ENCODE measurements at regions not wholly inside any gene's neighbourhood (a gene's known extent, or its start where the extent isn't known, plus 50 kb on each side); places are given as distances from the start of the nearest gene placed in this dataset.

DNA sequence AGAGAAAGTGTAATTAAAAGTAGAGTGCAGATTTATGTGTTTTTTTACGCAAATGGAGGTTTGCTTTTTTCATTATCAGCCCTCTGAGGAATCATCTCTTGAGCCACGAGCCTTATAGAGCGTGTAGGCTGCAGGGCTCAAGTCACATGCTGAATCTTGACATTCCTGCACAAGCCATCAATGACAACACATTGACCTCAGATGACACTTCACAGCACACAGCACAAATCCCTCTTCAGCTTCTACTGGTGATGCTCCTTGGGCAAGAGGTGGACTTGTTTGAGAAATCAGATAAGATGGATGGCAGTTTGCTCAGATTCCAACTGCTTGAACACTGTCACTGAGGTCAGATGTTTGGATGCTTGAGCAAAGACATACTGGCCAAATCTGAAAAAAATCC, 250.6 kb downstream of the SNCA start:
- no peak for TF ChIP-seq POLR2AphosphoS5 (IDR thresholded peaks at IDR 0.05; ENCODE audit: low read depth, low read length)
- no peak for TF ChIP-seq PAX5 (IDR thresholded peaks at IDR 0.05; ENCODE audit: insufficient read depth, low read length, severe bottlenecking)
- no peak for TF ChIP-seq SPI1 (IDR thresholded peaks at IDR 0.05; ENCODE audit: low read depth, low read length)
- TF ChIP-seq POLR2A (IDR thresholded peaks at IDR 0.05; ENCODE audit: low read depth, low read length): no peak
- TF ChIP-seq POU2F2 (IDR thresholded peaks at IDR 0.05; ENCODE audit: low read depth, low read length): no peak
- TF ChIP-seq TAF1 (IDR thresholded peaks at IDR 0.05; ENCODE audit: low read depth, low read length): no peak
- FAIRE-seq (no peak), DNase-seq (ENCODE audit: insufficient read length, low spot score) (no peak)

DNA sequence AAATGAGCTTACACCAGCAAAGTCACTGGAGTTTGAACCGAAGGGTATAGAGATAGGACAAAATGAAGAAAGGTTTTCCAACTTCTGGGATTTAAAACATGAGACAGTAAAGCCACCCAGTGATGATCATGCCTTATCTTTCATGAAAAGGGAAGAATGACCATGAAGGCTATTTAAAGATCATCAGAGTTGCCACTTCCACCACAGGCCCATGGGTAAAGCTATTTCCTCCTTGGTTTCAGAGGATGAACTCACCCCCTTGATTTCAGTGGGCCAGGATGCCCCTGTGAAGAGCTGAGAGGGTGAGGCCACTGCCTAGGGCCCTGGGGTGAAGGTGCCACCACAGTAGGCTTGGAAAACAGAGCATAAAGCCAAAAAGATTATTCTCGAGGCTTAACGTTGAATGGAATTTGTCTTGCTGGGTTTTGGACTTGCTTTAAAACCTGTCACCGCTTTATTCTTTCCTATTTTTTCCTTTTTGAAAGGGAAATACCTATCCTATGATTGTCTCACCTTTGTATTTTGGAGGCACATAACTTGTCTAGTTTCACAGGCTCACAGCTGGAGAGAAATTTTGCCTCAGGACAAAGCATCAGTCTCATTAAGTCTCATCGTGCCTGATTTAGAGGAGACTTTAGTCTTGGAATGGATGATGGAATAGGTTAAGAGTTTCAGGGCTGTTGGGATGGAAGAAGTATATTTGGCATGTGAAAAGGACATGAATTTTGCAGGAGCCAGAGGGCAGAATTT, 254.0 kb downstream of the SNCA start:
- DNase-seq (ENCODE audit: insufficient read length, low spot score) (no peak), FAIRE-seq (no peak)
- no peak for TF ChIP-seq TAF1 (IDR thresholded peaks at IDR 0.05; ENCODE audit: low read depth, low read length)
- no peak for TF ChIP-seq PAX5 (IDR thresholded peaks at IDR 0.05; ENCODE audit: insufficient read depth, low read length, severe bottlenecking)
- no peak for TF ChIP-seq POLR2AphosphoS5 (IDR thresholded peaks at IDR 0.05; ENCODE audit: low read depth, low read length)
- no peak for TF ChIP-seq POLR2A (IDR thresholded peaks at IDR 0.05; ENCODE audit: low read depth, low read length)
- no peak for TF ChIP-seq POU2F2 (IDR thresholded peaks at IDR 0.05; ENCODE audit: low read depth, low read length)
- no peak for TF ChIP-seq SPI1 (IDR thresholded peaks at IDR 0.05; ENCODE audit: low read depth, low read length)

DNA sequence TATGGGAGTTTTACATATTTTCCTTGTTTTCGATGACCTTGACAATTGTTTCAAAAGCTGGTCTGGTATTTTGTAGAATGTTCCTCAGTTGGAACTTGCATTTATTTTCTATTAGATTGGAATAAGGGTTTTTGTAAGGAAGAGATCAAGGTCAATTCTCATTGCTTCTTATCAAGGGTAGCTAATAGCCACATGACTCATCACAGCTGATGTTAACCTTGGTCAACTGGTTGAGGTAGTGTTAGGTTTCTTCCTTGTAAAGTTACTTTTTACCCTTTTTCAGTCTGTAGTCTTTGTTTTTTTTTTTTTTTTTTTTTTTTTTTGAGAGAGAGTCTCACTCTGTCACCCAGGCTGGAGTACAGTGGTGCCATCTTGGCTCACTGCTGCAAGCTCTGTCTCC, 257.2 kb downstream of the SNCA start:
- DNase-seq (ENCODE audit: insufficient read length, low spot score) (no peak), FAIRE-seq (no peak)
- no peak for TF ChIP-seq POLR2AphosphoS5 (IDR thresholded peaks at IDR 0.05; ENCODE audit: low read depth, low read length)
- no peak for TF ChIP-seq PAX5 (IDR thresholded peaks at IDR 0.05; ENCODE audit: insufficient read depth, low read length, severe bottlenecking)
- TF ChIP-seq TAF1 (IDR thresholded peaks at IDR 0.05; ENCODE audit: low read depth, low read length): no peak
- TF ChIP-seq POU2F2 (IDR thresholded peaks at IDR 0.05; ENCODE audit: low read depth, low read length): no peak
- TF ChIP-seq POLR2A (IDR thresholded peaks at IDR 0.05; ENCODE audit: low read depth, low read length): no peak
- no peak for TF ChIP-seq SPI1 (IDR thresholded peaks at IDR 0.05; ENCODE audit: low read depth, low read length)

DNA sequence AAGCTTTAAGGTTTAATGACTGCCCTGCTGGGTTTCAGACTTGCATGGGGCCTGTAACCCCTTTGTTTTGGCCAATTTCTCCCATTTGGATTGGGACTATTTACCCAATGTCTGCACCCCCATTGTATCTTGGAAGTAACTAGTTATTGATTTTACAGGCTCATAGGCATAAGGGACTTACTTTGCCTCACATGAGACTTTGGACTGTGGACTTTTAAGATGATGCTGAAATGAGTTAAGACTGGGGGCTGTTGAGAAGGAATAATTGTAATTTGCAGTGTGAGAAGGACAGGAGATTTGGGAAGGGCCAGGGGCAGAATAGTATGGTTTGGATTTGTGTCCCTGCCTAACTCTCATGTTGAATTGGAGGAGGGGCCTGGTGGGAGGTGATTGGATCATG, 260.7 kb downstream of the SNCA start:
- no peak for TF ChIP-seq SPI1 (IDR thresholded peaks at IDR 0.05; ENCODE audit: low read depth, low read length)
- no peak for TF ChIP-seq POLR2A (IDR thresholded peaks at IDR 0.05; ENCODE audit: low read depth, low read length)
- no peak for TF ChIP-seq TAF1 (IDR thresholded peaks at IDR 0.05; ENCODE audit: low read depth, low read length)
- no peak for TF ChIP-seq PAX5 (IDR thresholded peaks at IDR 0.05; ENCODE audit: insufficient read depth, low read length, severe bottlenecking)
- TF ChIP-seq POLR2AphosphoS5 (IDR thresholded peaks at IDR 0.05; ENCODE audit: low read depth, low read length): no peak
- TF ChIP-seq POU2F2 (IDR thresholded peaks at IDR 0.05; ENCODE audit: low read depth, low read length): no peak
- DNase-seq (ENCODE audit: insufficient read length, low spot score) (no peak), FAIRE-seq (no peak)

DNA sequence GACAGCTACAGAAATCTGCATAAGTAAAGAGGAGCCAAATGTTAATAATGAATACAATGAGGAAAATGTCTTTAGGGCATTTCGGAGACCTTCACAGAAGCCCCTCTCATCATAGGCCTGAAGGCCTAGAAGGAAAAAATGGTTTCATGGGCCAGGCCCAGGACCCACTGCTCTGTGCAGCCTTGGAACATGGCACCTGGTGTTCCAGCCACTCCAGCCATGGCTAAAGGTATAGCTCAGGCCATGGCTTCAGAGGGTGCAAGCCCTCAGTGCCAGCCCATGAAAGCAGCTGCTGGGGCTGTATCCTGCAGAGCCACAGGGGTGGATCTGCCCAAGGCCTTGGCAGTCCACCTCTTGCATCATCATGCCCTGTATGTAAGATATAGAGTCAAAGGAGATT, 261.1 kb downstream of the SNCA start:
- TF ChIP-seq SPI1 (IDR thresholded peaks at IDR 0.05; ENCODE audit: low read depth, low read length) (no peak), PAX5 (IDR thresholded peaks at IDR 0.05; ENCODE audit: insufficient read depth, low read length, severe bottlenecking) (no peak), POLR2AphosphoS5 (IDR thresholded peaks at IDR 0.05; ENCODE audit: low read depth, low read length) (no peak), POU2F2 (IDR thresholded peaks at IDR 0.05; ENCODE audit: low read depth, low read length) (no peak), TAF1 (IDR thresholded peaks at IDR 0.05; ENCODE audit: low read depth, low read length) (no peak), POLR2A (IDR thresholded peaks at IDR 0.05; ENCODE audit: low read depth, low read length) (no peak)
- DNase-seq (ENCODE audit: insufficient read length, low spot score) (no peak), FAIRE-seq (no peak)

DNA sequence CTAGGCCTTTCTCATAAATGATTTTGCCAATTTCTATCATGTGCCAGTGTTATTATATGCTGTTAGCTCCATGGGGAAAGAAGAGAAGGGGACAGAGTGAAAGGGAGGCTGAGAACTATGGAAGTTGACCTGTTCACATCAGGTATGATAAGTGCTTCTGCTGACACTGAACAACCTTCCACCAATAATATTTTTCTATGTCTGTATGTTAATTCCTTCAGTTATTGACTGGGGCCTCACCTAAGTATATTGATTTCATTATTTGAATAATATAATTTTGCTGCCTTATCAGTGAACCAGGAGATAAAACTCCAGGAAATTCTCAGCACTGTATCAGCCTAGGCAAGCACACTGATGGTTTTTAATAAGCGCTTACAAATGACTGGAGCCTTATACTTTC, 262.8 kb downstream of the SNCA start:
- no peak for FAIRE-seq

DNA sequence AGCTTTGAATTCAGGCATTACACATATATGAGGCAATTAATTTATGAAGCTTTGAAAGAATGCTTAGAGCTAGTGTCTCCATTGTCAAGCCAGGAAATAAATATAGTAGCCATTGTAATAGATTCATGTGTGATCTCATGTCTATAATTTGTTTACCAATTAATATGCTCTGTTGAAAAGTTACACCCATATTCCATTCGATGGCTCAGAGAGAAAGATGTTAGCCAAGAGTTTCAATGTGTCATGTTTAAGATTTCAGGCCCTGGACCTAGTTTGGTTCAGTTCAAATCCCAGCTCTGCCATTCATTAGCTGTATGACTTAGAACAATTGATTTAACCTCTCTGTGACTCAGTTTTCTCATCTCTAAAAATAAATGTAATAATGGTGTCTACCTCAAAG, 263.3 kb downstream of the SNCA start:
- DNase-seq (ENCODE audit: insufficient read length, low spot score) (no peak), FAIRE-seq (no peak)
- TF ChIP-seq POLR2A (IDR thresholded peaks at IDR 0.05; ENCODE audit: low read depth, low read length): no peak
- TF ChIP-seq PAX5 (IDR thresholded peaks at IDR 0.05; ENCODE audit: insufficient read depth, low read length, severe bottlenecking): no peak
- TF ChIP-seq SPI1 (IDR thresholded peaks at IDR 0.05; ENCODE audit: low read depth, low read length): no peak
- TF ChIP-seq POLR2AphosphoS5 (IDR thresholded peaks at IDR 0.05; ENCODE audit: low read depth, low read length): no peak
- TF ChIP-seq TAF1 (IDR thresholded peaks at IDR 0.05; ENCODE audit: low read depth, low read length): no peak
- TF ChIP-seq POU2F2 (IDR thresholded peaks at IDR 0.05; ENCODE audit: low read depth, low read length): no peak

More for the DNA sequence above, 262.8 kb downstream of the SNCA start:
- no peak for TF ChIP-seq POLR2A (IDR thresholded peaks at IDR 0.05; ENCODE audit: low read depth, low read length)
- TF ChIP-seq POU2F2 (IDR thresholded peaks at IDR 0.05; ENCODE audit: low read depth, low read length): no peak
- TF ChIP-seq TAF1 (IDR thresholded peaks at IDR 0.05; ENCODE audit: low read depth, low read length): no peak
- TF ChIP-seq SPI1 (IDR thresholded peaks at IDR 0.05; ENCODE audit: low read depth, low read length): no peak
- no peak for TF ChIP-seq PAX5 (IDR thresholded peaks at IDR 0.05; ENCODE audit: insufficient read depth, low read length, severe bottlenecking)
- no peak for TF ChIP-seq POLR2AphosphoS5 (IDR thresholded peaks at IDR 0.05; ENCODE audit: low read depth, low read length)
- DNase-seq (ENCODE audit: insufficient read length, low spot score): no peak

DNA sequence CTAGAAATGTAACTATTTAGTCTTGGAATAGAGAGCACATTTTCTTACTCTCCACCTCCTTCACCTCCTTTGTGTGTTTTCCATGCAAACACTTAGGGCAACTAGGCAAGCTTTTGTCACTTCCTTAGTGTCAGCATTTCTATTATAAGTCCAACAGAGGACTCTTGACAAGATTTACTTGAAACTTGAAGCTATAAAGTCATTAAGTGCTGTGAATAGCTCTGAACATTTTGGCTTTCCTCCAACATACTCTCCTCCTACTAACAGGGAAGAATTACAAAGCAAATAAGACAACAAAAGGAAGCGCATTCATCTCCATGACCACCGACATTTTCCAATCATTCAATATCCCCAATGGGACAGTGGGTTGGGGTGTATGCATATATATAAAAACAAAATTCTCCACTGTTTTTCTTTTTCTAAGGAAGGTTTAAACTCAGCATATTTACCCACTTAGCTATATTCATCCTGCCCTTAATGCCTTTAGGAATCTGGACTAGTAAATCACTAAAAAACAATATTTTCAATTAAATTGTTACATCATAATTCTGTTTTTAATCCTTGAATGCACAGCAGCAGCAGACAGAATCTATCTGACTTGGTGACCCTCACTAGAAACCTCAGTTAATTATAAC, 264.6 kb downstream of the SNCA start:
- TF ChIP-seq POLR2A (IDR thresholded peaks at IDR 0.05; ENCODE audit: low read depth, low read length) (no peak), PAX5 (IDR thresholded peaks at IDR 0.05; ENCODE audit: insufficient read depth, low read length, severe bottlenecking) (no peak), POU2F2 (IDR thresholded peaks at IDR 0.05; ENCODE audit: low read depth, low read length) (no peak), TAF1 (IDR thresholded peaks at IDR 0.05; ENCODE audit: low read depth, low read length) (no peak), POLR2AphosphoS5 (IDR thresholded peaks at IDR 0.05; ENCODE audit: low read depth, low read length) (no peak), SPI1 (IDR thresholded peaks at IDR 0.05; ENCODE audit: low read depth, low read length) (no peak)
- DNase-seq (ENCODE audit: insufficient read length, low spot score): no peak
- no peak for FAIRE-seq

DNA sequence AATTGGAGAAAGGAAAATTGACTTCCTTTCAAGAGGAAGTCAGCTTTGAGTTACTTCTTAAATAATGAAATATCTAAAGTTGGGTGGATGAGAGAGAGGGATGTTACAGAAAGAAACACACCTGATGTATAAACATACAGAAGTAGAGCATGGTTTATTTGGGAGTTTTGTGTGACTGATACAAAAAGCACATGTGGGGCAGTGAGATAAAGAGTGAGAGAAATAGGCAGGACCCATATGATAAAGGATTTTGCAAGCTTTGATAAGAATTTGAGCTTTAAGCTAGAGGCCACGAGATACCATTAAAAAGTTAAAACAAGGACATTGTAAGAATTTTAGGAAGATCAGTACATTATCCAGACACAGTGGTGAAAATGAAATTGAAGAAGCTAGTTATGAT, 263.3 kb upstream of the GPRIN3 start:
- FAIRE-seq (no peak), DNase-seq (ENCODE audit: insufficient read length, low spot score) (no peak)
- TF ChIP-seq POLR2AphosphoS5 (IDR thresholded peaks at IDR 0.05; ENCODE audit: low read depth, low read length) (no peak), PAX5 (IDR thresholded peaks at IDR 0.05; ENCODE audit: insufficient read depth, low read length, severe bottlenecking) (no peak), POU2F2 (IDR thresholded peaks at IDR 0.05; ENCODE audit: low read depth, low read length) (no peak), POLR2A (IDR thresholded peaks at IDR 0.05; ENCODE audit: low read depth, low read length) (no peak), SPI1 (IDR thresholded peaks at IDR 0.05; ENCODE audit: low read depth, low read length) (no peak), TAF1 (IDR thresholded peaks at IDR 0.05; ENCODE audit: low read depth, low read length) (no peak)

All from GM12891 (cell line).